ENCODE measurements at regions not wholly inside any gene's neighbourhood (a gene's known extent, or its start where the extent isn't known, plus 50 kb on each side); places are given as distances from the start of the nearest gene placed in this dataset.

DNA sequence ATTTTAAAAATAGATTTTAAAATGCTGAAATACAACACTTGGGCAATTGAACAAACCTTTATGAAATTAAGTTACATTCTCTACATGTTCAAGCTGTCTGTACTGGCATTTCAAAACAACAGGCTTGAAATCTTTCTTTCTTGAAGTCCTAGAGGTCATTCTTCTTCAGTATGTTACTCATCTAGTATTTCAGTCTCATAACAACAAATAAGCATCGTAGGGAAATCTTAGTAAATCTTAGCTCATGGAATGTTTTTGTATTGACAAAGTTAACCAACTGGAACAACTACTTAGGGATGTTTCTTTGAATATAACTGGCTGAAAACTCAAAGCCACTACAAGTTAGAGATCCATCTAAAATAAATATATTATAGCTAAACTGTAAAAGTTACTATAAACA, 96.6 kb downstream of the KIF2B start:
- H3K9me3 ChIP-seq, result no peaks in the 10 kb centered on the region
- TF ChIP-seq POLR2A (IDR thresholded peaks at IDR 0.05), result no peak
- TF ChIP-seq POLR2AphosphoS5 (IDR thresholded peaks at IDR 0.05), result no peak
- TF ChIP-seq, protein P1, sequence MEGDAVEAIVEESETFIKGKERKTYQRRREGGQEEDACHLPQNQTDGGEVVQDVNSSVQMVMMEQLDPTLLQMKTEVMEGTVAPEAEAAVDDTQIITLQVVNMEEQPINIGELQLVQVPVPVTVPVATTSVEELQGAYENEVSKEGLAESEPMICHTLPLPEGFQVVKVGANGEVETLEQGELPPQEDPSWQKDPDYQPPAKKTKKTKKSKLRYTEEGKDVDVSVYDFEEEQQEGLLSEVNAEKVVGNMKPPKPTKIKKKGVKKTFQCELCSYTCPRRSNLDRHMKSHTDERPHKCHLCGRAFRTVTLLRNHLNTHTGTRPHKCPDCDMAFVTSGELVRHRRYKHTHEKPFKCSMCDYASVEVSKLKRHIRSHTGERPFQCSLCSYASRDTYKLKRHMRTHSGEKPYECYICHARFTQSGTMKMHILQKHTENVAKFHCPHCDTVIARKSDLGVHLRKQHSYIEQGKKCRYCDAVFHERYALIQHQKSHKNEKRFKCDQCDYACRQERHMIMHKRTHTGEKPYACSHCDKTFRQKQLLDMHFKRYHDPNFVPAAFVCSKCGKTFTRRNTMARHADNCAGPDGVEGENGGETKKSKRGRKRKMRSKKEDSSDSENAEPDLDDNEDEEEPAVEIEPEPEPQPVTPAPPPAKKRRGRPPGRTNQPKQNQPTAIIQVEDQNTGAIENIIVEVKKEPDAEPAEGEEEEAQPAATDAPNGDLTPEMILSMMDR (IDR thresholded peaks at IDR 0.05 in 8 of 11, conservative IDR thresholded peaks at IDR 0.05 in 3 of 11), result no peak
- H3K27me3 ChIP-seq (replicated peaks in 1 of 7), result no peaks in the 10 kb centered on the region
- H3K4me1 ChIP-seq, result no peaks in the 10 kb centered on the region
- H3K4me3 ChIP-seq, result no peak overlapping the region
- intact Hi-C loops (cut with DNase I; ENCODE audit: low total_unique reads), result no loop called here
- no peak overlapping the region for H3K27ac ChIP-seq
- 67 to 89% (median 80%) methylated on average over 1 of the region's 1 CpG for WGBS, 5 donors
- no peak for DNase-seq
- H3K36me3 ChIP-seq, result no peaks in the 10 kb centered on the region

DNA sequence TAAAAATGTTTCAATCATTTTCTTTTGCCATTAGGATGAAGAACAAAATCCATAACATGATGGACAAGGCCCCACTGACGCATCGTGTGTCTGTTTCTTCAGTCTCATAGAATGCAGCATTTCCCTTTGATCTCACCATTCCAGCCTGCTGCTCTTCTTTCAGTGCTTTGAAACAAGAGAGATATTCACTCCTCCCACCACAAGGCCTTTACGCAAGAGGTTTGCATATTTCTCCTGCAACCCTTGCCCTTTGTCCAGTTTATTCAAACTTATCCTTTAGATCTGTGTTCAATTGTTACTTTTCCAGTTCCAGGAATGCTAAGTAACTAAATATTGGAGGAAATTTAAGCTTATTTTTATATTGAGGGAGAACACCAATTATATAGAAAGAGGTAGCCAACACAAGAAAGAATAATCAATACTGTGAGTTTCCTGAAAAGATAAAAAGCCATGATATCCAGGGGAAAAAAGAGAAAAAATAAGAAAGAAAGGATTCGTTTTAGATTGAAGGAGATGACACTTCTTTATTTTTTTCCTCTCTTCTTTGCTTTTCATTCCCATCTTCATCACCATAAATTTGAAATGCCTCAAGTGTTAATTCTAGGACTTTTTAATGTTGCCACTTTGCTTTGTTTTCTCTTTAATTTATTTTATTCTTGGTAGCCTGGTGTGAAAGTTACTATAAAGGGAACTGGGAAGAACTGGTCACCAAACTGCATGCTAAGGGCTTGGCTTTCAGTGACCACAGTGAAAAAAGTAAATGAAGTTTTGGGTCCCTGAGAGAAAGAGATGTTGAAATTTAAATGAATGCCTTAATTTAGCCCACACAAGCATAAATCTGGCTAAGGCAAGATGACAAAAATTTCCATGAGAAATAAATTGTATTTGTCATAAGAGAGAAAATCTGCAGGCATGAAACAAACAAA, 102.1 kb downstream of the KIF2B start:
- H3K27ac ChIP-seq, result no peak overlapping the region
- 52 to 60% (median 52%) methylated on average over 4 of the region's 4 CpGs for WGBS, 5 donors

DNA sequence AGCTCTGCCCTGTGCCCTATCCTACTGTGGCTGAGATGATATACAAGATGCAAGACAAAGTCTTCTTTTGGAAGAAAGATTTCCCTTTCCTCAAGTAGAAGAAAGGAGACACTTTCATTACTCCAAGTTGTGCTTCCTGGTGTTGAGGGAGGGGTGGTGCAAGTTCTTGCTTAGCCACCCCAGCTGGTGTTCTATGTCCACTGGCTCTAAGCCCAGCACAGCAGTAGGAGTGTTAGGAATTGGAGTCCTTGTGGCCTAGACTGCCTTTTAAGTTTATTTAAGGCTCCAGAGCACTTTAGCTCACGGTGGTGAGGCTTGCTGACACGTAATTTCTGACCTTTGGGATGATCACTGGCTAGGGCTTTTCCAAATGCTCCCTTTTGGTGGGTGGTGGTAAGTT, 109.7 kb downstream of the KIF2B start:
- DNase-seq, result no peak
- Histone ChIP-seq H3K27me3 (replicated peaks in 1 of 7) (no peaks in the 10 kb centered on the region), H3K4me3 (no peak overlapping the region), H3K27ac (no peak overlapping the region), H3K9me3 (peaks cover 0 to 18% (median 0%) of the 10 kb centered on the region in 8 donors), H3K4me1 (no peaks in the 10 kb centered on the region), H3K36me3 (no peaks in the 10 kb centered on the region)
- TF ChIP-seq POLR2A (IDR thresholded peaks at IDR 0.05) (no peak), POLR2AphosphoS5 (IDR thresholded peaks at IDR 0.05) (no peak)
- TF ChIP-seq, protein P1 (IDR thresholded peaks at IDR 0.05 in 8 of 11, conservative IDR thresholded peaks at IDR 0.05 in 3 of 11), result no peak
- 21 to 51% (median 40%) methylated on average over 2 of the region's 2 CpGs for WGBS, 5 donors
- intact Hi-C loops (cut with DNase I; ENCODE audit: low total_unique reads), result no loop called here

More for the DNA sequence above, 102.1 kb downstream of the KIF2B start:
- TF ChIP-seq POLR2AphosphoS5 (IDR thresholded peaks at IDR 0.05) (no peak), POLR2A (IDR thresholded peaks at IDR 0.05) (no peak)
- TF ChIP-seq, protein P1 (IDR thresholded peaks at IDR 0.05 in 8 of 11, conservative IDR thresholded peaks at IDR 0.05 in 3 of 11), result no peak
- Histone ChIP-seq H3K27me3 (replicated peaks in 1 of 7) (no peaks in the 10 kb centered on the region), H3K9me3 (no peaks in the 10 kb centered on the region), H3K36me3 (no peaks in the 10 kb centered on the region), H3K4me3 (no peak overlapping the region), H3K4me1 (no peaks in the 10 kb centered on the region)
- intact Hi-C loops (cut with DNase I; ENCODE audit: low total_unique reads), result no loop called here
- no peak for DNase-seq

DNA sequence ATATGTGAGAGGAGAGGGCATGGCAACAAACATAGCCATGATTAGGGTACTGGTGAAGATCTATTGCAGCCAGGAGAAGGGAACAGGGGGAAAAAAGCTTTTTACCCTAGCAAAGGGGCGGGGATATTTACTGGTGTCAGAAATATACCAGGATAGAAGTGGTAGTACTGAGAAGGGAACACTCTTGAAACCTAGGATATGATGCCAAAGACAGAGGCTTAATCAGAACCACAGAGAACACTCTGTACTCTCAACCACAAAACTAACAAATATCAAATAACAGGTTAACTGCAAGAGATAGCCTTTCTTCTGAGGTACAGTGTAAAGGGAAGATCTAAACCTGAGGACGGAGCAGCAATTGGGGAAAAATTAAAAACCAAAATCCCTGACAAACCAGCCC, 112.2 kb downstream of the KIF2B start:
- peaks cover 0 to 18% (median 0%) of the 10 kb centered on the region in 8 donors for H3K9me3 ChIP-seq
- TF ChIP-seq POLR2A (IDR thresholded peaks at IDR 0.05) (no peak), POLR2AphosphoS5 (IDR thresholded peaks at IDR 0.05) (no peak)
- TF ChIP-seq, protein P1 (IDR thresholded peaks at IDR 0.05 in 8 of 11, conservative IDR thresholded peaks at IDR 0.05 in 3 of 11), result no peak
- no peaks in the 10 kb centered on the region for H3K36me3 ChIP-seq
- DNase-seq, result no peak
- WGBS, 5 donors, result 79 to 89% (median 81%) methylated on average over 2 of the region's 2 CpGs
- H3K27me3 ChIP-seq (replicated peaks in 1 of 7), result no peaks in the 10 kb centered on the region
- H3K4me1 ChIP-seq, result no peaks in the 10 kb centered on the region
- H3K4me3 ChIP-seq, result no peak overlapping the region
- H3K27ac ChIP-seq, result no peak overlapping the region
- intact Hi-C loops (cut with DNase I; ENCODE audit: low total_unique reads), result no loop called here
